HS-5 (cell line): ENCODE measurements at regions not wholly inside any gene's neighbourhood (a gene's known extent, or its start where the extent isn't known, plus 50 kb on each side); places are given as distances from the start of the nearest gene placed in this dataset.

Source experiments
- DNase-seq: peaks from one replicate; pipeline ENCODE4 v3.0.0-alpha.2; 2012; ENCODE audit warnings: low read depth

GRCh38 chr13:107203146-107203847 lies 635.4 kb upstream of the ARGLU1 start:
- no peak for DNase-seq

DNA sequence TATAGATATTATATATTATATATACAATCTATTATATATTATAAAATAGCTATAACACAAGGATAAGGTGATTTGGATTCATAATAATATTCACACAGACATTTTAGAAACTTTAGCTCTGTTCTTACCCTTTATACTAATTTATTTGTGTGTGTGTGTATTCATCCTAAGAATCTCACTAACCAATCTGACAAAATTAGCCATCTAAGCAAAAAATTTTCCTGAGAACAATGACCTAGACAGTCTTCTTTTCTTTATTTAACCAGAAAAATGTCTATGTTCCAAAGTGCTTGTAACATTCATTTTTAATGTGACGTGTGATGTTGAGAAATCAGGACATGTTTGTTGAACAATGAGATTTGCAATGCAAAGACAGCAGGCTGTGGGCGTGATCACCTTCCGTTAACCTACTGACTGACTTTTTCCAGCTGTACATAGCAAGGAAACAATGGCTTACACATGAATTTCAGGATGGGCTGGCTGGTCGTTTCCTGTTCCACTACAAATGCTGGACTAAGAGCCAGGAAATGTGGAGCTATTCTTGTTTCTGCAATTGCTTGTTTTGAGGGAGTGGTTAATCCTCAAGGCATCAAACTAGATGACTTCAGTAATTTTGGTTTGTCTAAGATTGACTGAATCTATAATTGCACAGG lies 634.6 kb upstream of the ARGLU1 start:
- DNase-seq, result no peak

DNA sequence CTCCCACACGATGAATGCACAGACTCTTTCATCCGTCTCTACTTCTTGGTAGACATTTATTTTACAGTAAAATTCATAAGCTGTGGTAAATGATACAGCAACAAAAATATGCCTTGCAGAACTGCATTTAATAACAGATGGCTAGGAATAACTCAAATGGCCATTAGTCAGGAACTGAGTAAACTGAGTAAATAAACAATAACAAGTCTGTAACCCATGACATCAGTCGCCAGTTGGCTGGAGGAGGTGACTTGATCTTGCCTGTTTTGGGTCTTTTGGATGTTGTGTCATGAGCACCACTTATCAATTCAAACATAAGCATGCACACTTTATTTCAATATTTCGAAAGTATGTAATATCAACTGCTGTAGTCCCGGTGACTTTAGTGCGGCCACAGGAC lies 632.6 kb upstream of the ARGLU1 start:
- no peak for DNase-seq

- DNase-seq, result no peak
Measured at GRCh38 chr13:107192289-107192688, 624.4 kb upstream of the ARGLU1 start.

GRCh38 chr13:107190065-107190464 lies 622.1 kb upstream of the ARGLU1 start:
- DNase-seq, result no peak

- no peak for DNase-seq
Measured at GRCh38 chr13:107185889-107186288, 618.0 kb upstream of the ARGLU1 start.

- DNase-seq, result no peak
Measured at GRCh38 chr13:107170270-107170931, 602.5 kb upstream of the ARGLU1 start.

DNA sequence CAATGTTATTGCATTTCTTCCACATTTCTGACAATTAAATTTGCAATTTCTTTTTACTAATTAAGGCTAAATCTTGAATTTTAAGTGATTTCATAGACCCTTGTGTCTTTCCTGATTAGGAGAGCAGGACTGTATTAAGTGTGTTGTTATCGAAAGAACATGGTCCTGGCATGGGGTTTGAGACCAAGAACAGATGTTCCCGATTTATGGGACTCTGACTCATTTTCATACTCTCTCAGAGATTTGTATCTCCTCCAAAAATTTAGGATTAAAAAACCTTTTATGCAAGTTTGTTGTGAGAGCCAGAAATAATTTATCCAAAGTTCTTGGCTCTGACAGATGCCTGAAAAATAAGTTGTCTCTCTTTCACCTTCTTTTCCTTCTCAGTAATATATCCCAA lies 589.3 kb upstream of the ARGLU1 start:
- DNase-seq, result no peak

- DNase-seq, result no peak
Measured at GRCh38 chr13:107144432-107144831, 576.5 kb upstream of the ARGLU1 start.

DNA sequence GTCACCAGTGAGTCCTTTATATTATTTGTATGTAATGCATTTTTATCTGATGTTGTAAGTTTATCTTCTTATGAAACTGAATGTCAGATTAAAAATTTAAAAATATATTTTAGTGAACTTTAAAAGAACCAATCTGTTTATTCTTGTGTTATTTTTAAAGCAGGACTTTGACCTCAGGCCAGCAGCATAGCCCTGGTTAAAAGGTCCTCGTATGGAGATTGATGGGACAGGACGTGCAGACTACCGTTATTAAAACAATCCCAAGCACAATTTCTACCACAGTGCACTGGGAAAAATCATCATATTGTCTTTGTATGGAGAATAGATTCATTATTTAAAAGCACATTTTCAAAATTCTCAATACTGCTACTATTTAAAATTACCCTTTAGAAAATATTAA lies 573.8 kb upstream of the ARGLU1 start:
- no peak for DNase-seq

GRCh38 chr13:107139006-107139405 lies 571.1 kb upstream of the ARGLU1 start:
- no peak for DNase-seq

DNA sequence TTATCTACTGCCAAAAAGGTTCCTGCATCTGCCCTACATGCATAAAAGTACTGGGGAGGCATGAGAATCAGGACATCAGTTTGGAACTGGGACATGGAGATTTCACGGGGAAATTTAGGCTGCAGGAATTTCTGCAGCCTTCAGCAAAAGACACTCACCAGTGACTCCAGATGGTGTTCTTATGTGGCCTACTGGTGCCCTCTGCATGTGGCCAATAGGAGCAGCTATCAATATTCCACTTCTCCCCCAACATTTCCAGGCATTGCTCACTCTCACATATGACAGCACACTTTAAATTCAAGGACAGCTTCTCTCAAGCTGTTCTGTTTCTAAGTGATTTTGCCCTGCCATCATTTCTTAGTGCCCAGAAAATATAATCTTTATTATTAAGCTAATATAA lies 570.5 kb upstream of the ARGLU1 start:
- DNase-seq, result no peak

- no peak for DNase-seq
Measured at GRCh38 chr13:107133950-107134349, 566.0 kb upstream of the ARGLU1 start.

- DNase-seq, result no peak
Measured at GRCh38 chr13:107130566-107130965, 562.6 kb upstream of the ARGLU1 start.

GRCh38 chr13:107124730-107125129 lies 556.8 kb upstream of the ARGLU1 start:
- no peak for DNase-seq

DNA sequence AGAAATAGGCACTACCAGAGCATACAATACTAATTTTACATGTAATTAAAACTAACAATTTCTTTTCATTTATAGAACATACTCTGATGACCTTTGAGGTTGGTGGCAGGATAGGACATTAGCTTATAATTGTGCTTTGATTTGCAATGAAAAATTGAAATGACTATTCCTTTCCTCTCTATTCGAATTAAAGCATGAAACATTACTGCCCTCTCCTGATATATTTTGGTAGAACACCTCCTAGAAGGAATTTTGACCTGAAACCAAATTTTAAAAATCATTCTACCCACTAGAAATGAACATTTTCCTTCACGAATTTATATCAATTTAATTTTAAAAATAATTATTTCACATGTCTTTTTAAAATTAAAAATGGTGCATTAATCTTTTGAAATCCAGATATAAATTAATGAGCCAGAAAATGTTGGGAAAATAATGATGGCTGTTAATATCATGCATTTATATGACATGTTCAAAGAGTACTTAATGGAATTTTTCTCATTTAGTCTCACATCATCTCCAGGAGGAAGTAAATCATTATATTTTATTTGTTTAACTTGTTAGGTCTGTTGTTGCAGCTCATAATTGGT lies 556.3 kb upstream of the ARGLU1 start:
- no peak for DNase-seq

- no peak for DNase-seq
Measured at GRCh38 chr13:107121793-107122192, 553.9 kb upstream of the ARGLU1 start.

DNA sequence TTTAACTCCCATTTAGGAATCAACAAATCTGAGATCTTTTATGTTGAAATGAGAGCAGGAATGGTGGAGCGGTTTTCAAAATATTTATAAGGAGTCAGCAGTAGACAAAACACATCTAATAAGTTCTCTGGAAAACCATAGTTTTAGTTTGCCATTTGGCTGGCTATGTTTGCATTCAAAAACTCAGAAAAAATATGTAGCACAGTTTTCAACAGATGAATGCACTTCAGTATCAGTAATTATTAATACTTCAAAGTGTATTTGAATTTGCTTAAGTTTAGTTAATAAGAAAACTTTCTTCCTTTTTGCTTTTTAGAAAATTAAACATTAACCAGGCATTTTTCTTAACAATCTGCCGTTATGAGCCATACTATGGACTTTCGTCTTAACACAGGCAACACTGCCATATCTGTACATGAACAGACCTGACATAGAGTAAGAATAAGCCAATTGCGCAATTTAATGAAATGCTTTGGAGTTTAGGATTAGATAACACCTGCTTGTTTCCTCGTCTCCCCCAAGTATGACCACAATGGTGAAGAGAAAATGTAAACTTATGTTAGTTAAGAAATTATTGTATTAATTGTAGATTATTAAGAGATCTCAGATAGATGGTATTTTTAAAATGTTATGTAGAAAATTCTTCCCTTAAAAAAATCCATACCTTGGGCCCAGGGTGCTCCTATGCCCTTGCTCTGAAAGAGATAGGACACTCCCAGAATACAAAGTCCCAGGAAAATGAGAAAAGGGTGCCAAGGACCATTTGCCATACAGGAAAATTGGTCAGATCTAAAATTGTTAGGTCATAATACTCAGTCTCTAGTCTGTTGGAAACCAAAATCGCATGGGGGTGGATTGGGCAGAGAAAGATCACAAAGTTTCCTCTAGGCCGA lies 552.3 kb upstream of the ARGLU1 start:
- DNase-seq, result no peak

DNA sequence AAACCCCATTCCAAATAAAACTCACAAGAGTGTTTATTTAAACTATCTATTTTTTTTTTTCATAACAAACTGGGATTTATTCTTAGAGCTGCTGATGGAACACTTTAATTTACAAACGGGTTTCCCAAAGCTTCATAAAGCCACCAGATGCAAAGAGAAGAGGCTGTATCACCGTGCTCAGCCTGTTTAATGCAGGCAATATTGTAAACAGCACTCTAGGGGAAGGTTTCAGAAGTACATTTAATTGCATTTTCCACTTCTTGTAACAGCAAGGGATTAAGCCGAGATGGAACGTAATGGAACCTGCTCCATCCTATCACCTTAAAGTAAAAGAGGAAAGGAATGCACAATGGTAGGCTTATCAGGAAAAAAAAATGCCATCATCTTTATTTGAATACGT lies 550.6 kb upstream of the ARGLU1 start:
- DNase-seq, result no peak

DNA sequence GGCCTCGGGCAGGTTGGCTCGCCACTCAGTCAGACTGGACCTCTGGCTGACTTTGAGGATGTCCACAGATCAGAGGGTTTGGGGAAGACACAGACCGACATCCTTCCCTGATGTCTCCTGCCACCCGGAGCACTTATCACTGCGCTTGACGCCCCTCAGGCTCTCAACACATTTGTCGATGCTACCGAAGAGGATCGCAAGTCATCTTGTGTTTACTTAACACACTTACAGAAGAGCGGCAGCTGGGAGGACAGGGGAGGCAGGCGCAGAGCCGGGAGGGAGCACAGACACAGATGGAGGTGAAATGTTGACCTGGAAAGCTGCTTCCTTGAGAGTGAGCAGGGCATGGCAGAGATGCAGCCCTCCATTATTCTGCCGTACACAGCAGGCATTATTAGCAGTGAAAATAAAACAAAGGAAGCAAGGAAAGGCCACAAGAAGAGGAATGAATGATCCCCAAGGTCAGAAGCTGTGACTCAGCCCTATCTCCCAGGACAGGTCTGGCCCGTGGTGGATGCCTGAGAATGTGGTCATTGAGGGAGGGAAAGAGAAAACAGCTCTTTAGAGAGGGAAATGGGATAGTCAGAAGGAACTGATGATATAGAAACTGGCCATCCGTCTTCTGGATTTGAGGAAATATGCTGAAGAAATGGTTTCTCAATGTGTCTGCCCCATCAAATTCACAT lies 549.5 kb upstream of the ARGLU1 start:
- no peak for DNase-seq

DNA sequence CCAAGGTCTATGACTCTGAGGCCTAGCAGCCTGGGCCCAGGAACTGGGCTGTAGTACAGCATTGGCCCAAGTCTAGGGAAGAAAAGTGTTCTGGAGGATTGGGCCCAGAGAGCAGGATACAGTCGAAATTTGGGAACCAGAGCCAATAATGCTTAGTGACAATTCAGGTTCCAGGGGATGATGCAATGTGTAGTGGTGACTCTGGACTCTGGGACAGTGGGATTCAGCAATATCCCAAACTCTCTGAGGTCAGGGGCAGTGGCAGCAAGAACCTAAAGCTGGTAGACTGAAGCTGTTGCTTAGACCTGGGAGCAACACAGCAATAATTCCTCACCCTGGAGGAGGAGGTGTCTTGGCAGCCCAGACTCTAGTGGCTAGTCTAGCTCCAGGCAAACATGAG lies 545.5 kb upstream of the ARGLU1 start:
- no peak for DNase-seq
